Ascending aorta (tissue), 2 donors: ENCODE measurements at regions not wholly inside any gene's neighbourhood (a gene's known extent, or its start where the extent isn't known, plus 50 kb on each side); places are given as distances from the start of the nearest gene placed in this dataset.

Source experiments
- DNase-seq, 2 donors: peaks; one replicate each; pipeline ENCODE4 v3.0.0-alpha.2; 2019; ENCODE audit warnings: low spot score in 2 of 2
- H3K27ac ChIP-seq, 2 donors: fragments of 200-600 bp; sonication (generic); one replicate each; pipeline ENCODE4 v1.5.1; 2016 to 2017; ENCODE audit warnings: mild to moderate bottlenecking in 1 of 2
- H3K27me3 ChIP-seq: fragments of 200-600 bp; sonication (generic); one replicate; pipeline ENCODE4 v1.5.1; 2017
- H3K36me3 ChIP-seq, 2 donors: fragments of 200-600 bp; sonication (generic); one replicate each; pipeline ENCODE4 v1.5.1; 2016
- H3K4me1 ChIP-seq, 2 donors: fragments of 200-600 bp; sonication (generic); one replicate each; pipeline ENCODE4 v1.5.1; 2016 to 2017; ENCODE audit warnings: mild to moderate bottlenecking in 1 of 2
- H3K4me3 ChIP-seq, 2 donors: fragments of 200-600 bp; sonication (generic); one replicate each; pipeline ENCODE4 v1.5.1; 2016 to 2017; ENCODE audit warnings: mild to moderate bottlenecking in 1 of 2
- H3K9me3 ChIP-seq, 2 donors: fragments of 200-600 bp; sonication (generic); one replicate each; pipeline ENCODE4 v1.5.1; 2016
- intact Hi-C: fragments of 100-400 bp; cut with DNase I; formaldehyde crosslinking; loops from one replicate; pipeline ENCODE4 v1.15.1; 2023
- TF ChIP-seq, protein P1 (sequence below), 3 experiments: fragments of 200-600 bp in 2 of 3; fragments of 450-650 bp in 1 of 3; sonication (generic) in 2 of 3; IDR thresholded peaks; one replicate each; pipeline ENCODE4 v1.5.1; 2016 to 2019; ENCODE audit warnings: antibody characterized with exemption in 3 of 3, mild to moderate bottlenecking in 1 of 3, moderate library complexity in 1 of 3

DNA sequence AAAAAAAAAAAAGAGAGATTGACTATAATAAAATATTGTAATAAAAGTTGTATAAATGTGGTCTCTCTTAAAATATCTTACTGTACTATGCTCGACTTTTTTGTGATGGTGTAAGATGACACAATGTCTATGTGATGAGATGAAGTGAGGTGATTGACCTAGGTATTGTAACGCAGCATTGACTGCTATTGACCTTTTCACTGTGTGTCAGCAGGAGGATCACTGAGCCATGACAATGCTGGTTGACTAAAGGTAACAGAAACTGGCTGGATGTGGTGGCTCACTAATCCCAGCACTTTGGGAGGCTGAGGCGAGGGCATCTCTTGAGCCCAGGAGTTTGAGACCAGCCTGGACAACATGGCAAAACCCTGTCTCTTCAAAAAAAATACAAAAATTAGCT is 78.6 kb upstream of the MYO10 start:
- Histone ChIP-seq H3K4me3 (no peak overlapping the region), H3K9me3 (no peaks in the 10 kb centered on the region), H3K27ac (no peak overlapping the region), H3K4me1 (no peaks in the 10 kb centered on the region), H3K27me3 (no peaks in the 10 kb centered on the region), H3K36me3 (no peaks in the 10 kb centered on the region)
- DNase-seq, result no peak
- TF ChIP-seq, protein P1, sequence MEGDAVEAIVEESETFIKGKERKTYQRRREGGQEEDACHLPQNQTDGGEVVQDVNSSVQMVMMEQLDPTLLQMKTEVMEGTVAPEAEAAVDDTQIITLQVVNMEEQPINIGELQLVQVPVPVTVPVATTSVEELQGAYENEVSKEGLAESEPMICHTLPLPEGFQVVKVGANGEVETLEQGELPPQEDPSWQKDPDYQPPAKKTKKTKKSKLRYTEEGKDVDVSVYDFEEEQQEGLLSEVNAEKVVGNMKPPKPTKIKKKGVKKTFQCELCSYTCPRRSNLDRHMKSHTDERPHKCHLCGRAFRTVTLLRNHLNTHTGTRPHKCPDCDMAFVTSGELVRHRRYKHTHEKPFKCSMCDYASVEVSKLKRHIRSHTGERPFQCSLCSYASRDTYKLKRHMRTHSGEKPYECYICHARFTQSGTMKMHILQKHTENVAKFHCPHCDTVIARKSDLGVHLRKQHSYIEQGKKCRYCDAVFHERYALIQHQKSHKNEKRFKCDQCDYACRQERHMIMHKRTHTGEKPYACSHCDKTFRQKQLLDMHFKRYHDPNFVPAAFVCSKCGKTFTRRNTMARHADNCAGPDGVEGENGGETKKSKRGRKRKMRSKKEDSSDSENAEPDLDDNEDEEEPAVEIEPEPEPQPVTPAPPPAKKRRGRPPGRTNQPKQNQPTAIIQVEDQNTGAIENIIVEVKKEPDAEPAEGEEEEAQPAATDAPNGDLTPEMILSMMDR (IDR thresholded peaks at IDR 0.05), result no peak
- intact Hi-C loops, result no loop called here

DNA sequence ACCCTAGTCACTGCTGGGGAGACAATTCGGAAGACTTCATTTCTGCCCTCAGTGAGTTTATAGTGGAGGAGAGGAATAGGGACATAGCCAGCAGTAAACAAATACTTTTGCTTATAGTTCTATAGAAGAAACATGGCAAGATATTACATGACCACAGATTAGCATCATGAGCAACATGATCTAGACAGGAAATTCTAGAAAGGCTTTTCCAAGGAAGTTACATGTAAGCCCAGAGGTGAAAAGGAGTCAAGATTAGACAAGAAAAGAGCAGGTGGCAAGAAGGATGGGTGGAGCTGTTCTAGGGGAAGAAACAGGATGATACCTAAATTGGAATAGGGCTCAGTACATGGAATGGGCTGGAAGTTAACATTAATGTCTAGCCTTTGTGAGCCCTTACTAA is 82.8 kb upstream of the MYO10 start:
- no peak for DNase-seq
- Histone ChIP-seq H3K36me3 (no peaks in the 10 kb centered on the region), H3K27ac (no peak overlapping the region), H3K4me3 (no peak overlapping the region), H3K27me3 (no peaks in the 10 kb centered on the region), H3K4me1 (no peaks in the 10 kb centered on the region), H3K9me3 (no peaks in the 10 kb centered on the region)
- TF ChIP-seq, protein P1 (IDR thresholded peaks at IDR 0.05), result no peak
- intact Hi-C loops, result no loop called here

GRCh38 chr5:17019324-17019723 is 83.2 kb upstream of the MYO10 start:
- no peaks in the 10 kb centered on the region for H3K27me3 ChIP-seq
- TF ChIP-seq, protein P1 (IDR thresholded peaks at IDR 0.05), result no peak
- H3K4me3 ChIP-seq, result no peak overlapping the region
- intact Hi-C loops, result no loop called here
- no peak overlapping the region for H3K27ac ChIP-seq
- H3K4me1 ChIP-seq, result no peaks in the 10 kb centered on the region
- no peaks in the 10 kb centered on the region for H3K36me3 ChIP-seq
- H3K9me3 ChIP-seq, result no peaks in the 10 kb centered on the region
- DNase-seq, result no peak

GRCh38 chr5:17020678-17021601 is 84.9 kb upstream of the MYO10 start:
- Histone ChIP-seq H3K36me3 (no peaks in the 10 kb centered on the region), H3K27ac (no peak overlapping the region), H3K4me1 (no peaks in the 10 kb centered on the region), H3K4me3 (no peak overlapping the region), H3K9me3 (no peaks in the 10 kb centered on the region), H3K27me3 (no peaks in the 10 kb centered on the region)
- DNase-seq, result no peak
- TF ChIP-seq, protein P1 (IDR thresholded peaks at IDR 0.05), result no peak
- intact Hi-C loops, result no loop called here

GRCh38 chr5:17021602-17021932 is 85.5 kb upstream of the MYO10 start:
- intact Hi-C loops, result no loop called here
- no peak for DNase-seq
- no peaks in the 10 kb centered on the region for H3K27me3 ChIP-seq
- H3K4me3 ChIP-seq, result no peak overlapping the region
- H3K9me3 ChIP-seq, result no peaks in the 10 kb centered on the region
- no peaks in the 10 kb centered on the region for H3K4me1 ChIP-seq
- H3K36me3 ChIP-seq, result no peaks in the 10 kb centered on the region
- TF ChIP-seq, protein P1 (IDR thresholded peaks at IDR 0.05), result no peak
- H3K27ac ChIP-seq, result no peak overlapping the region
